COLO829 (cell line): ENCODE measurements at regions not wholly inside any gene's neighbourhood (a gene's known extent, or its start where the extent isn't known, plus 50 kb on each side); places are given as distances from the start of the nearest gene placed in this dataset.
"Not testable (repeated sequence)": the region's sequence is repeated elsewhere in the genome, so short reads cannot be mapped to it uniquely, and the experiment has no call there.

ENCODE experiments used
- DNase-seq: peaks from one replicate; pipeline ENCODE4 v3.0.0; 2012; ENCODE audit warnings: low spot score

GRCh38 chr2:192615105-192615504, 420.4 kb upstream of the TMEFF2 start:
- no peak for DNase-seq

- DNase-seq = no peak
These were observed 409.6 kb upstream of the TMEFF2 start for GRCh38 chr2:192604295-192604694.

- DNase-seq = not testable (repeated sequence)
These were observed 403.9 kb upstream of the TMEFF2 start for GRCh38 chr2:192598649-192599048.

GRCh38 chr2:192593561-192593960, 398.8 kb upstream of the TMEFF2 start:
- no peak for DNase-seq

GRCh38 chr2:192591617-192592016, 396.9 kb upstream of the TMEFF2 start:
- DNase-seq = no peak

GRCh38 chr2:192585418-192585817, 390.7 kb upstream of the TMEFF2 start:
- no peak for DNase-seq

- DNase-seq = no peak
These were observed 390.2 kb upstream of the TMEFF2 start for GRCh38 chr2:192584976-192585375.

- DNase-seq = no peak
These were observed 385.4 kb upstream of the TMEFF2 start for GRCh38 chr2:192579965-192580700.

- no peak for DNase-seq
These were observed 384.0 kb upstream of the TMEFF2 start for GRCh38 chr2:192578780-192579179.

GRCh38 chr2:192577706-192578105, 383.0 kb upstream of the TMEFF2 start:
- DNase-seq = no peak

- no peak for DNase-seq
These were observed 379.8 kb upstream of the TMEFF2 start for GRCh38 chr2:192574552-192574951.

GRCh38 chr2:192571636-192572035, 376.9 kb upstream of the TMEFF2 start:
- DNase-seq = no peak

- no peak for DNase-seq
These were observed 376.1 kb upstream of the TMEFF2 start for GRCh38 chr2:192570788-192571187.

GRCh38 chr2:192566863-192567262, 372.1 kb upstream of the TMEFF2 start:
- no peak for DNase-seq

GRCh38 chr2:192560326-192560725, 365.6 kb upstream of the TMEFF2 start:
- no peak for DNase-seq

- DNase-seq = no peak
These were observed 364.9 kb upstream of the TMEFF2 start for GRCh38 chr2:192559587-192559986.

- no peak for DNase-seq
These were observed 363.9 kb upstream of the TMEFF2 start for GRCh38 chr2:192558637-192559036.

- DNase-seq = no peak
These were observed 361.0 kb upstream of the TMEFF2 start for GRCh38 chr2:192555740-192556139.

- no peak for DNase-seq
These were observed 357.0 kb upstream of the TMEFF2 start for GRCh38 chr2:192551760-192552159.

- DNase-seq = no peak
These were observed 351.8 kb upstream of the TMEFF2 start for GRCh38 chr2:192546565-192546964.

- DNase-seq = no peak
These were observed 349.7 kb upstream of the TMEFF2 start for GRCh38 chr2:192544371-192544955.

GRCh38 chr2:192542148-192543066, 347.7 kb upstream of the TMEFF2 start:
- not testable (repeated sequence) for DNase-seq

GRCh38 chr2:192539306-192539705, 344.6 kb upstream of the TMEFF2 start:
- no peak for DNase-seq
